ENCODE measurements at regions not wholly inside any gene's neighbourhood (a gene's known extent, or its start where the extent isn't known, plus 50 kb on each side); places are given as distances from the start of the nearest gene placed in this dataset.

DNA sequence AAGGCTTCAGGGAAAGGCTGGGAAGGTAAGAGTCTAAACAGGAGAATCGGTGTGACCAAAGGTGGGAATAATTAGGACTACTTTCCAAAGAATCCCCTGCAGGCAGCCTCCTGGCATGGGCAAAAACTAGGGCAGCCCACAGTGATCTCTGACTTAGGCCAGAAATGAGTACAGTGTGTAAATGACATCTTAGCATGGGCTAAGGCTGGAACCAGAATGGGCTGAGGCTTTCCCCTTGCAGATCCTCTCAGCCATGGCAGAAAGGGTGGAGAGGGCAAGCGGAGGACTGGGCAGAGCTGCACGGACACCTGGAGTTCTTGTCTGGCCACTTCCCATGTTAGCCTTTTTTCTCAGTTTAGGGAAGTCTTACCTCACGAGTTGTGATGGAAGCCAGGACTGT lies 69.9 kb upstream of the FOXQ1 start:
- TF ChIP-seq, protein P1, sequence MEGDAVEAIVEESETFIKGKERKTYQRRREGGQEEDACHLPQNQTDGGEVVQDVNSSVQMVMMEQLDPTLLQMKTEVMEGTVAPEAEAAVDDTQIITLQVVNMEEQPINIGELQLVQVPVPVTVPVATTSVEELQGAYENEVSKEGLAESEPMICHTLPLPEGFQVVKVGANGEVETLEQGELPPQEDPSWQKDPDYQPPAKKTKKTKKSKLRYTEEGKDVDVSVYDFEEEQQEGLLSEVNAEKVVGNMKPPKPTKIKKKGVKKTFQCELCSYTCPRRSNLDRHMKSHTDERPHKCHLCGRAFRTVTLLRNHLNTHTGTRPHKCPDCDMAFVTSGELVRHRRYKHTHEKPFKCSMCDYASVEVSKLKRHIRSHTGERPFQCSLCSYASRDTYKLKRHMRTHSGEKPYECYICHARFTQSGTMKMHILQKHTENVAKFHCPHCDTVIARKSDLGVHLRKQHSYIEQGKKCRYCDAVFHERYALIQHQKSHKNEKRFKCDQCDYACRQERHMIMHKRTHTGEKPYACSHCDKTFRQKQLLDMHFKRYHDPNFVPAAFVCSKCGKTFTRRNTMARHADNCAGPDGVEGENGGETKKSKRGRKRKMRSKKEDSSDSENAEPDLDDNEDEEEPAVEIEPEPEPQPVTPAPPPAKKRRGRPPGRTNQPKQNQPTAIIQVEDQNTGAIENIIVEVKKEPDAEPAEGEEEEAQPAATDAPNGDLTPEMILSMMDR (IDR thresholded peaks at IDR 0.05; ENCODE audit: borderline replicate concordance, extremely low read depth, low read length, poor library complexity, severe bottlenecking) = no peak
- TF ChIP-seq EZH2 (IDR thresholded peaks at IDR 0.05; ENCODE audit: borderline replicate concordance, low read depth, low read length, severe bottlenecking) = no peak

All from DND-41 (cell line).